Sigmoid colon (tissue), 4 donors: ENCODE measurements at regions not wholly inside any gene's neighbourhood (a gene's known extent, or its start where the extent isn't known, plus 50 kb on each side); places are given as distances from the start of the nearest gene placed in this dataset.

Experiments
- CTCF ChIP-seq, 4 experiments: fragments of 450-650 bp in 3 of 4; fragments of 200-600 bp in 1 of 4; IDR thresholded peaks; one replicate each; pipeline ENCODE4 v1.5.1; 2016 to 2019; ENCODE audit warnings: antibody characterized with exemption in 4 of 4, mild to moderate bottlenecking in 3 of 4, moderate library complexity in 2 of 4
- EP300 ChIP-seq, 4 donors: sonication (generic); formaldehyde crosslinking; IDR thresholded peaks; one replicate each; pipeline ENCODE4 v1.6.1; 2017; ENCODE audit warnings: antibody characterized with exemption in 4 of 4
- POLR2A ChIP-seq, 2 donors: fragments of 450-650 bp; IDR thresholded peaks; one replicate each; pipeline ENCODE4 v1.6.1; 2016; ENCODE audit warnings: antibody characterized with exemption in 2 of 2, mild to moderate bottlenecking in 2 of 2, moderate library complexity in 2 of 2
- POLR2AphosphoS5 ChIP-seq, 4 donors: sonication (generic); formaldehyde crosslinking; IDR thresholded peaks; one replicate each; pipeline ENCODE4 v1.6.1; 2017; ENCODE audit warnings: antibody characterized with exemption in 4 of 4

- TF ChIP-seq POLR2A (IDR thresholded peaks at IDR 0.05): no peak
- TF ChIP-seq CTCF (IDR thresholded peaks at IDR 0.05): no peak
- TF ChIP-seq EP300 (IDR thresholded peaks at IDR 0.05): no peak
- no peak for TF ChIP-seq POLR2AphosphoS5 (IDR thresholded peaks at IDR 0.05)
Measured at GRCh38 chr1:194394676-194395075, 1208.3 kb upstream of the B3GALT2 start.
